ENCODE measurements at regions not wholly inside any gene's neighbourhood (a gene's known extent, or its start where the extent isn't known, plus 50 kb on each side); places are given as distances from the start of the nearest gene placed in this dataset.

- TF ChIP-seq CTCF (IDR thresholded peaks at IDR 0.05; ENCODE audit: control insufficient read depth, extremely low read depth, insufficient read depth): no peak
- no peak overlapping the region for H3K4me3 ChIP-seq (ENCODE audit: low read depth, low read length)
- DNase-seq (ENCODE audit: low read depth): no peak
Measured at GRCh38 chr14:23694949-23695663, 58.9 kb downstream of the DHRS2 start.

GRCh38 chr14:23695664-23695999 is 59.5 kb downstream of the DHRS2 start:
- TF ChIP-seq CTCF (IDR thresholded peaks at IDR 0.05; ENCODE audit: control insufficient read depth, extremely low read depth, insufficient read depth): no peak
- DNase-seq (ENCODE audit: low read depth): no peak
- no peak overlapping the region for H3K4me3 ChIP-seq (ENCODE audit: low read depth, low read length)

- H3K4me3 ChIP-seq (ENCODE audit: low read depth, low read length): no peak overlapping the region
Measured at GRCh38 chr14:23696701-23697239, 60.6 kb downstream of the DHRS2 start.

GRCh38 chr14:23697680-23698079 is 61.5 kb downstream of the DHRS2 start:
- no peak for TF ChIP-seq CTCF (IDR thresholded peaks at IDR 0.05; ENCODE audit: control insufficient read depth, extremely low read depth, insufficient read depth)
- no peak overlapping the region for H3K4me3 ChIP-seq (ENCODE audit: low read depth, low read length)
- DNase-seq (ENCODE audit: low read depth): no peak

More at GRCh38 chr14:23696701-23697239, 60.6 kb downstream of the DHRS2 start:
- no peak for TF ChIP-seq CTCF (IDR thresholded peaks at IDR 0.05; ENCODE audit: control insufficient read depth, extremely low read depth, insufficient read depth)
- DNase-seq (ENCODE audit: low read depth): no peak

GRCh38 chr14:23702656-23703426 is 66.7 kb downstream of the DHRS2 start:
- H3K4me3 ChIP-seq (ENCODE audit: low read depth, low read length): no peak overlapping the region
- no peak for DNase-seq (ENCODE audit: low read depth)
- TF ChIP-seq CTCF (IDR thresholded peaks at IDR 0.05; ENCODE audit: control insufficient read depth, extremely low read depth, insufficient read depth): no peak

GRCh38 chr14:23704890-23705289 is 68.7 kb downstream of the DHRS2 start:
- DNase-seq (ENCODE audit: low read depth): no peak
- TF ChIP-seq CTCF (IDR thresholded peaks at IDR 0.05; ENCODE audit: control insufficient read depth, extremely low read depth, insufficient read depth): no peak
- H3K4me3 ChIP-seq (ENCODE audit: low read depth, low read length): no peak overlapping the region

Data from LNCaP clone FGC (cell line).